IMR-90 (cell line): ENCODE measurements at regions not wholly inside any gene's neighbourhood (a gene's known extent, or its start where the extent isn't known, plus 50 kb on each side); places are given as distances from the start of the nearest gene placed in this dataset.

Experiments used
- ATAC-seq: fragments of 200-7000 bp; cut with Tn5 transposase; 2 replicates; pipeline ENCODE4 v1.9.1; 2020; ENCODE audit warnings: low read depth, mild to moderate bottlenecking, moderate library complexity
- BruUV-seq: library from RNA; stranded (reverse); fragments of 400-500 nt; replicated peaks from 2 replicates; lab custom pipeline; 2021; lab: Mats Ljungman, UMichigan
- CTCF ChIA-PET: fragments of 300-600 bp; formaldehyde crosslinking; extraction: SDS; loops from one replicate; lab custom pipeline; 2021; ENCODE audit warnings: antibody characterized with exemption; lab: Yijun Ruan, JAX
- POLR2A ChIA-PET: fragments of 300-600 bp; sonication (Branson Sonifier 250); formaldehyde crosslinking; loops from one replicate; lab custom pipeline; 2022; ENCODE audit warnings: antibody characterized with exemption; ENCODE audit not compliant: unreplicated experiment; lab: Charles Lee
- DNase-seq: peaks from one replicate; pipeline ENCODE4 v3.0.0; 2013
- H2AFZ ChIP-seq: replicated peaks from 2 replicates; pipeline ENCODE3; 2013; ENCODE audit warnings: low read length, mild to moderate bottlenecking; ENCODE audit not compliant: poor library complexity
- H2AK5ac ChIP-seq: 2 replicates; pipeline ENCODE4 v1.6.1; 2013; ENCODE audit warnings: low read depth, low read length, inconsistent platforms
- H2AK9ac ChIP-seq: replicated peaks from 2 replicates; pipeline ENCODE3; 2013; ENCODE audit warnings: mild to moderate bottlenecking, low read depth, low read length, moderate library complexity; ENCODE audit not compliant: poor library complexity
- H2BK120ac ChIP-seq: 2 replicates; pipeline ENCODE4 v1.6.1; 2013; ENCODE audit warnings: low read depth, low read length, inconsistent platforms
- H2BK15ac ChIP-seq: 3 replicates; pipeline ENCODE4 v1.6.1; 2013; ENCODE audit warnings: low read depth, low read length, inconsistent platforms
- H2BK20ac ChIP-seq: 2 replicates; pipeline ENCODE4 v1.6.1; 2013; ENCODE audit warnings: low read depth, mild to moderate bottlenecking, inconsistent platforms, low read length, moderate library complexity
- H2BK5ac ChIP-seq: 2 replicates; pipeline ENCODE4 v1.6.1; 2013; ENCODE audit warnings: mild to moderate bottlenecking, low read depth, low read length, inconsistent platforms; ENCODE audit not compliant: poor library complexity, severe bottlenecking
- H3K14ac ChIP-seq: replicated peaks from 2 replicates; pipeline ENCODE4 v1.6.1; 2013; ENCODE audit warnings: low read depth, low read length, inconsistent platforms
- H3K18ac ChIP-seq: 2 replicates; pipeline ENCODE4 v1.6.1; 2013; ENCODE audit warnings: low read depth, low read length, control low read depth
- H3K23ac ChIP-seq: 2 replicates; pipeline ENCODE4 v1.6.1; 2013; ENCODE audit warnings: low read depth, low read length, inconsistent platforms
- H3K27ac ChIP-seq: 2 replicates; pipeline ENCODE4 v1.5.1; 2013; ENCODE audit warnings: mild to moderate bottlenecking, control low read depth, low read length; ENCODE audit not compliant: insufficient read depth
- H3K27me3 ChIP-seq: 2 replicates; pipeline ENCODE4 v1.6.1; 2013; ENCODE audit warnings: low read length; ENCODE audit not compliant: control insufficient read depth, insufficient read depth
- H3K36me3 ChIP-seq: 2 replicates; pipeline ENCODE4 v1.6.1; 2013; ENCODE audit warnings: low read length, mixed read lengths; ENCODE audit not compliant: control insufficient read depth, insufficient read depth
- H3K4ac ChIP-seq: 2 replicates; pipeline ENCODE4 v1.6.1; 2013; ENCODE audit warnings: low read depth, low read length, inconsistent platforms
- H3K4me1 ChIP-seq: 2 replicates; pipeline ENCODE4 v1.6.1; 2013; ENCODE audit warnings: low read length, mixed read lengths; ENCODE audit not compliant: control insufficient read depth, insufficient read depth
- H3K4me2 ChIP-seq: 2 replicates; pipeline ENCODE4 v1.6.1; 2013; ENCODE audit warnings: low read depth, mild to moderate bottlenecking, control low read depth, low read length, moderate library complexity
- H3K4me3 ChIP-seq: 2 replicates; pipeline ENCODE4 v1.5.1; 2013; ENCODE audit warnings: low read depth, mild to moderate bottlenecking, control low read depth, low read length, moderate library complexity; ENCODE audit not compliant: insufficient read depth
- H3K56ac ChIP-seq: 2 replicates; pipeline ENCODE4 v1.6.1; 2013; ENCODE audit warnings: low read length, inconsistent platforms; ENCODE audit not compliant: insufficient read depth; ENCODE audit errors: extremely low read depth
- H3K79me1 ChIP-seq, 2 experiments: 2 replicates each; pipeline ENCODE4 v1.6.1; 2013; ENCODE audit warnings: low read length in 2 of 2, inconsistent platforms in 1 of 2, low read depth in 1 of 2
- H3K9ac ChIP-seq: 2 replicates; pipeline ENCODE4 v1.6.1; 2013; ENCODE audit warnings: low read depth, low read length, control low read depth
- H3K9me1 ChIP-seq: 2 replicates; pipeline ENCODE4 v1.6.1; 2013; ENCODE audit warnings: low read length, inconsistent platforms; ENCODE audit not compliant: insufficient read depth
- H3K9me3 ChIP-seq: 2 replicates; pipeline ENCODE4 v1.6.1; 2013; ENCODE audit warnings: low read length; ENCODE audit not compliant: control insufficient read depth, insufficient read depth
- H4K20me1 ChIP-seq: 2 replicates; pipeline ENCODE4 v1.6.1; 2013; ENCODE audit warnings: low read length, inconsistent platforms; ENCODE audit not compliant: insufficient read depth
- H4K5ac ChIP-seq: 2 replicates; pipeline ENCODE4 v1.6.1; 2013; ENCODE audit warnings: mild to moderate bottlenecking, low read depth, low read length, control low read depth
- H4K8ac ChIP-seq, 2 experiments: 2 replicates each; pipeline ENCODE4 v1.6.1; 2013; ENCODE audit warnings: low read depth in 2 of 2, low read length in 2 of 2, control low read depth in 1 of 2, inconsistent platforms in 1 of 2
- H4K91ac ChIP-seq: 2 replicates; pipeline ENCODE4 v1.6.1; 2013; ENCODE audit warnings: low read depth, low read length, inconsistent platforms; ENCODE audit not compliant: insufficient read depth
- BHLHE40 ChIP-seq: fragments of 150-350 bp; IDR thresholded peaks from 2 replicates; pipeline ENCODE4 v1.6.1; 2016; ENCODE audit warnings: mild to moderate bottlenecking, low read depth, low read length
- CEBPB ChIP-seq: IDR thresholded peaks from 2 replicates; pipeline ENCODE4 v1.6.1; 2012; ENCODE audit warnings: low read depth, low read length, improper control_type of control experiment
- CHD1 ChIP-seq: IDR thresholded peaks from 2 replicates; pipeline ENCODE4 v1.6.1; 2012; ENCODE audit warnings: low read depth, low read length, improper control_type of control experiment
- CTCF ChIP-seq: conservative IDR thresholded peaks from 2 replicates; pipeline ENCODE4 v1.5.1; 2012; ENCODE audit warnings: mild to moderate bottlenecking, low read depth, low read length, improper control_type of control experiment
- ELK1 ChIP-seq: fragments of 150-350 bp; IDR thresholded peaks from 2 replicates; pipeline ENCODE4 v1.6.1; 2016; ENCODE audit warnings: low read depth, mild to moderate bottlenecking, low read length, moderate library complexity, borderline replicate concordance
- FOS ChIP-seq: fragments of 150-350 bp; IDR thresholded peaks from 2 replicates; pipeline ENCODE4 v1.6.1; 2016; ENCODE audit warnings: low read depth, low read length
- MAFK ChIP-seq: IDR thresholded peaks from 2 replicates; pipeline ENCODE4 v1.6.1; 2012; ENCODE audit warnings: low read depth, low read length, improper control_type of control experiment
- MAZ ChIP-seq: IDR thresholded peaks from 2 replicates; pipeline ENCODE4 v1.6.1; 2012; ENCODE audit warnings: low read depth, mild to moderate bottlenecking, low read length, improper control_type of control experiment, moderate library complexity, borderline replicate concordance
- MXI1 ChIP-seq: IDR thresholded peaks from 2 replicates; pipeline ENCODE4 v1.6.1; 2012; ENCODE audit warnings: low read depth, mild to moderate bottlenecking, low read length, moderate library complexity, borderline replicate concordance
- NFE2L2 ChIP-seq: fragments of 150-350 bp; IDR thresholded peaks from 2 replicates; pipeline ENCODE4 v1.6.1; 2016; ENCODE audit warnings: low read depth, mild to moderate bottlenecking, low read length
- POLR2A ChIP-seq: IDR thresholded peaks from 2 replicates; pipeline ENCODE4 v1.6.1; 2012; ENCODE audit warnings: mild to moderate bottlenecking, low read depth, low read length
- RAD21 ChIP-seq: IDR thresholded peaks from 2 replicates; pipeline ENCODE4 v1.6.1; 2012; ENCODE audit warnings: low read length, improper control_type of control experiment
- RCOR1 ChIP-seq: IDR thresholded peaks from 2 replicates; pipeline ENCODE4 v1.6.1; 2012; ENCODE audit warnings: mild to moderate bottlenecking, low read length, improper control_type of control experiment; ENCODE audit not compliant: insufficient replicate concordance
- RFX5 ChIP-seq: IDR thresholded peaks from 2 replicates; pipeline ENCODE4 v1.8.0; 2012; ENCODE audit warnings: low read depth, mild to moderate bottlenecking, low read length, moderate library complexity
- USF2 ChIP-seq: fragments of 150-350 bp; IDR thresholded peaks from 2 replicates; pipeline ENCODE4 v1.6.1; 2017; ENCODE audit warnings: mild to moderate bottlenecking, antibody characterized with exemption, low read length, low read depth
- dilution Hi-C: fragments of 300-500 bp; cut with HindIII; formaldehyde crosslinking; loops from one replicate; pipeline ENCODE4 v1.14.3; 2018; ENCODE audit warnings: low sequenced_read_pairs; ENCODE audit not compliant: unreplicated experiment
- in situ Hi-C: fragments of 300-500 bp; cut with MboI; formaldehyde crosslinking; loops from 3 replicates; pipeline ENCODE4 v1.14.3; 2019; ENCODE audit warnings: low sequenced_read_pairs, inconsistent platforms, mixed read lengths
- intact Hi-C: fragments of 100-400 bp; cut with micrococcal nuclease; formaldehyde crosslinking; loops from 2 replicates; pipeline ENCODE4 v1.10.0; 2022

GRCh38 chr18:29018976-29019375, 842.0 kb upstream of the CDH2 start:
- Histone ChIP-seq H3K9ac (no peak overlapping the region), H3K23ac (no peak overlapping the region), H2AFZ (no peak overlapping the region), H3K4ac (no peak overlapping the region), H3K4me2 (no peak overlapping the region), H2BK5ac (no peak overlapping the region), H4K20me1 (no peaks in the 10 kb centered on the region), H4K8ac (no peak overlapping the region), H2AK9ac (no peak overlapping the region), H4K5ac (no peak overlapping the region), H3K9me3 (no peaks in the 10 kb centered on the region), H3K36me3 (no peaks in the 10 kb centered on the region), H3K79me1 (no peaks in the 10 kb centered on the region), H3K27ac (no peak overlapping the region), H3K14ac (no peak overlapping the region), H2BK15ac (no peak overlapping the region), H3K27me3 (no peaks in the 10 kb centered on the region), H3K18ac (no peak overlapping the region), H2BK120ac (no peak overlapping the region), H3K4me3 (no peak overlapping the region), H4K91ac (no peak overlapping the region), H2AK5ac (no peak overlapping the region), H3K4me1 (no peaks in the 10 kb centered on the region), H3K56ac (no peak overlapping the region), H3K9me1 (no peaks in the 10 kb centered on the region), H2BK20ac (no peak overlapping the region)
- BruUV-seq: no TSS peak
- ChIA-PET CTCF (no interaction called here), POLR2A (no interaction called here)
- intact Hi-C loops: no loop called here
- DNase-seq: no peak
- dilution Hi-C loops: no loop called here
- no peak for TF ChIP-seq MXI1
- no peak for TF ChIP-seq CHD1
- no peak for TF ChIP-seq RCOR1
- TF ChIP-seq BHLHE40: no peak
- no peak for TF ChIP-seq MAZ
- no peak for TF ChIP-seq CTCF
- TF ChIP-seq NFE2L2: no peak
- TF ChIP-seq RAD21: no peak
- TF ChIP-seq POLR2A: no peak
- TF ChIP-seq USF2: no peak
- no peak for TF ChIP-seq CEBPB
- TF ChIP-seq RFX5: no peak
- no peak for TF ChIP-seq MAFK
- TF ChIP-seq ELK1: no peak
- no peak for TF ChIP-seq FOS
- in situ Hi-C loops: no loop called here
- no peak for ATAC-seq
